HG03095 (cell line): ENCODE measurements at regions not wholly inside any gene's neighbourhood (a gene's known extent, or its start where the extent isn't known, plus 50 kb on each side); places are given as distances from the start of the nearest gene placed in this dataset.
"Not testable (repeated sequence)": the region's sequence is repeated elsewhere in the genome, so short reads cannot be mapped to it uniquely, and the experiment has no call there.

Source experiments
- ATAC-seq: cut with Tn5 transposase; IDR thresholded peaks from one replicate; pipeline ENCODE4 v1.9.1; 2021; ENCODE audit warnings: moderate library complexity; ENCODE audit not compliant: unreplicated experiment

DNA sequence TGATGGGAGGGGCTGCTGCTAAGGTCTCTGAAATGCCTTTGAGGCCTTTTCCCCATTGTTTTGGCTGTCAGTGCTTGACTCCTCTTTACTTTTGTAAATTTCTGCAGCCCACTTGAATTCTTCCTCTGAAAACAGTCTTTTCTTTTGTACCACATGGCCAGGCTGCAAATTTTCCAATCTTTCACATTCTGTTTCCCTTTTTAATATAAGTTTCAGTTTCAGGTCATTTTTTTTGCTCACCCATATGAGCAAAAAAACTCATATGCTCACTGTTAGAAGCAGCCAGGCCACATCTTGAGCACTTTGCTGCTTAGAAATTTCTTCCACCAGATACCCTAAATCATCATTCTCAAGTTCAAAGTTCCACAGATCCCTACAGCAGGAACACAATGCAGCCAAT, 234.6 kb upstream of the ADRA1B start:
- ATAC-seq: no peak

DNA sequence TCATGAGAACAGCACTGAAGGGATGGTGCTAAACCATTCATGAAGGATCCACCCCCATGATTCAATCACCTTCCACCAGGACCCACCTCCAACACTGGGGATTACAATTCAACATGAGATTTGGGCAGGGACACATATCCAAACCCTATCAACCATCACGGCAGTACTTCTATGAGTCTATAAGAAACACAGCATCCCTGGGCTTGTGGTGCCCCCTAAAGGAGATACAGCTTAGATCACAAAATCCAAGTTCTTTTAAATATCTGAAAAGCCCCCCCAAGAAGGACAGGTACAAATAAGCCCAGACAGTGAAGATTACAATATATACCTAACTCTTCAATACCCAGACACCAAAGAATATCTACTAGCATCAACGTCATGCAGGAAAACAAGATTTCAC, 233.7 kb upstream of the ADRA1B start:
- ATAC-seq: no peak

DNA sequence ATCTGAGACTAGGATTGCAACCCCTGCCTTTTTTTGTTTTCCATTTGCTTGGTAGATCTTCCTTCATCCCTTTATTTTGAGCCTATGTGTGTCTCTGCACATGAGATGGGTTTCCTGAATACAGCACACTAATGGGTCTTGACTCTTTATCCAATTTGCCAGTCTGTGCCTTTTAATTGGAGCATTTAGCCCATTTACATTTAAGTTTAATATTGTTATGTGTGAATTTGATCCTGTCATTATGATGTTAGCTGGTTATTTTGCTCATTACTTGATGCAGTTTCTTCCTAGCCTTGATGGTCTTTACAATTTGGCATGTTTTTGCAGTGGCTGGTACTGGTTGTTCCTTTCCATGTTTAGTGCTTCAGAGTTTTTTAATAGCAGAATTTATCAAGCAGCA, 228.4 kb upstream of the ADRA1B start:
- ATAC-seq: not testable (repeated sequence)

DNA sequence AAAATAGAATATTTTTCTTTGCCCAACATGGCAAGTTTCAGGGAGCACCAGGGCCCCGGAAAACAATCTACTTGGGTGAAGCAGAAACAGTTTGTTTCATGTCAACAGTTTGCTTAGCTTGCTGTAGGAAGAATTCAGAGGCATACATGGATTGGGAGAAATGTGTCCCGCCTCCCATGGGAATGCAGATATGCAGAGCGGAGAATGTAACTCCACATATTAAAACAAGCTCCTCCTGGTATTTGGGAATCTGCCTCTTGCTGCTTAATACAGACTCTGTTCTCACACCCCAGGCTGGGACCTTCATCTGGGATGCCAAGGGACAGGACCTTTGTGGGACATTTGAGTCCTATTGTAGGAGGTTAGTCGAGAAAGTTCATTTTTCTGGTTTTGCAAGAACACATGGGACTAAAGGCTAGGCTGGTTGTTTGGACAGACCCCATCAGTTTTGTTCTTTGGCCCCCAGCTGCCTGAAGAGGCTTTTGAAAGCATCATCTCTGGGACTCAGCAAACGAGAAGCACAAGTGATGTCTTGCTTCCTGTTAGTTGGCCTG, 220.5 kb upstream of the ADRA1B start:
- ATAC-seq: no peak

DNA sequence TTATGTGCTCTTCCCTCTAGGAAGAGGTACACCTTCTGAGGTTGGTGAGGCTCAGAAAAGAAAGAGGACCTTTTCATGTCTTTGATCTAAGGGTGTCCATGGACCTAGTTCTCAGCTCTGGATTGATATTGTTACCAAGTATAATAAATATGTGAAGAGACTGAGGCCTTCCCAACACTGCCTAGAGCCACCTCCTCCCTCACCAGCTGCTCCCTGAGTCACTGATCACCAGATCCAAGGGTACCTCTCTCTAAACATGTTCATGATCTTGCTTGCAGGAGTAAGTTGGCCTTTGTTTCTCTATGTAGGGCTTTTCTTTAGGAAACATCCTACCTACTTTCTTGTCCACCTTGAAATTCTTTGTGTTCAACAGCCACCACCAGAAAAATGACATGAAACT, 218.8 kb upstream of the ADRA1B start:
- no peak for ATAC-seq

DNA sequence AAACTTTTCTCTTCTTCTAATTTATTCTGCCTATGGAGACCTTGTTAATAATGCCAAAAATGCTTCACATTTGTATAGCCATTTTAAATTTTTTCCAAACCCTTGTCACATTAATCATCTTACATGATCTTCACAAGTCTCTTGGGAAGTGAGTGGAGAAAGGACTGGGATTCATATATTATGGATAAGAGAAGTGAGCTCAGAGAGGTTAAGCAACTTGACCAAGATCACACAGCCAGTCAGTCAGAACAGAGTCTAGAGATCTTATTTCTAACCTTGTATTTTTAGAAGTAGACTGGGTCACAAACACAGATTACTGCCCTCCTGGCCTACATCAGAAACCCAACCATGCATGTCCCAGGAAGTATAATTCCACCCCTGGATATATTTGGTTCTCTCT, 218.0 kb upstream of the ADRA1B start:
- ATAC-seq: no peak

DNA sequence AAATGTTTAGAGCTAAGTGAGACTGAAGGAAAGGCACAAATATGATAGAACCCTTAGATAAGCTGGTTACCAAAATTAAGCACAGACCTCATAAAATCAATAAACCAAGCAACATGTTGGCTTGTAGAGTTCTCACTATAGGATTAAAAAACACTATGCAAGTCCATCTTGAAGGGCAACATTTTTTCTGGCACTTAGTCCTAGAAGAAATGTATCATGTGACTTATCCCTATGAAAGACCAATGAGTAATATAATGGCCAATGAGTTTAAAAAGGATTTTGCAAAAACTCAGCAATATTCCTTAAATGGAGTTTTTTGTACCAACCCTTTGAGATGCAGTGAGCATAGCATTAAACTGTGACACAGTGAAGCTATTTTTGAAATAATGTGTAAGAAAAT, 216.3 kb upstream of the ADRA1B start:
- no peak for ATAC-seq

DNA sequence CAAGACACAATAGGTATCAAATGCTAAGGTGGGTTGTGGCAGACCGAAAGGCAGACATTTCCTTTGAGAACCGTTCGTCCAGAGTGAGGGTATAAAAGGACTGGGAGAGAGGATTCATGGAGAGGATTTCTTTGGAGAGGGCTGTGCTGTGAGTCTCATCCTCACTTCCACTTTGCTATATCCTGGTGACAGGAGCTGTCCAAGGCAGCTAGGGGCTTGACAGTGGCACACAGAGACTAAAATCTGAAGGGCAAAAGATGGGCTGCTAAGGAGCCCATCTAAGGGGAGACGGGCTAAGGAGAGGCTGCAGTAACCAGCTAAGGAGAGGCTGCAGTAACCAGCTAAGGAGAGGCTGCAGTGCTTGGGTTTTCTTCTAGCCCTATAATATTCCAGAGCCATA, 214.0 kb upstream of the ADRA1B start:
- ATAC-seq: no peak

DNA sequence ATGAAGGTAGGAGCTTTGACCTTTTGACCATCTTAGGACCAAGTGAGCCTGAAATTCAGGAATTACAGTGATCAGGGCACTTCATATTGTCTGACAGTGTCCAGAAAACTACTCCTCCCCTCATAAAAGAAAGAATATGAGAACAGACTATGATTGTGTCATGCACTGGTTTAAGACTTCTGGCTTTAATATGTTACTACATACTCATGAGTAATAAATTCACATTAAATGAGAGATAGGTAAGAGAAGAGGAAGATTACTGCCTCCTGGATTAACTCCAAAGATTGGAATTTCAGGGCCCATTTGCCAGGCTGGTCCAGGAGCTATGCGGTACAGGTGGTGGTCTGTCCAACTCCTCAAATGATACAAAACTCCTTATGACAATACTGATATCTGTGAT, 213.5 kb upstream of the ADRA1B start:
- no peak for ATAC-seq

DNA sequence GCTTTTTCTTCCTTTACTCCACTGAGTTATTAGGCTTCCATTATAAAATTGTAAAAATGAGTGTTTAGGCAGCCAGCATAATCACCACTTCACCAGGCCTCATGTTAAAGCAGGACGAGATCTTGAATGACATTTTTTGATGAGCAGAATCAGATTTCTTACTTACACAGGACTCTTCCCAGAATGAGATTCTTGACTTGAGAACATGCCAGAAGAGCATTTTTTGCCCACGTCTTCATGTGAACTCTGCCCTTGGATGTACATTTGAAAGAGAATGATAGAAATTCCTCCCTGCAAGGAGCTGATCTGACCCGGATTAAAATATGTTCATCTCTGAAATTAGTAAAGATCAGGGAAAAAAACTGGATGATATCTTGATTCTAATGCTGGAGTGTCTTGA, 212.1 kb upstream of the ADRA1B start:
- no peak for ATAC-seq

DNA sequence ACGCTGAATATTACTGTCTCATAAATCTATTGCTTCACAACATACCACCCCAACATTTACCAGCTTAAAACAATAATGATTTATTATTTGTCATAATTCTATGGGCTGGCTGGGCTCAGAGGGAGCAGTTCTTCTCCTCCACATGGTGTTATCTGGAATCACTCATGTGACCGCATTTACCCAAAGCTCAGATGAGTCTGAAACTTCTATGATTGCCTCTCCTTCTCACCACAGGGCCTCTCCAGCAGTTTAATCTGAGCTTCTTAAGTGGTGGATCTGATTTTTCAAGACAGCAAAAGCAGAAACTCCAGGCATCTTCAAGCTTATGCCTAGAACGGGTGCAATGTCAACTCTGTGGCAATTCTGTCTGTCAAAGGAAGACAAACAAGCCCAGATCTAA, 210.3 kb upstream of the ADRA1B start:
- no peak for ATAC-seq

DNA sequence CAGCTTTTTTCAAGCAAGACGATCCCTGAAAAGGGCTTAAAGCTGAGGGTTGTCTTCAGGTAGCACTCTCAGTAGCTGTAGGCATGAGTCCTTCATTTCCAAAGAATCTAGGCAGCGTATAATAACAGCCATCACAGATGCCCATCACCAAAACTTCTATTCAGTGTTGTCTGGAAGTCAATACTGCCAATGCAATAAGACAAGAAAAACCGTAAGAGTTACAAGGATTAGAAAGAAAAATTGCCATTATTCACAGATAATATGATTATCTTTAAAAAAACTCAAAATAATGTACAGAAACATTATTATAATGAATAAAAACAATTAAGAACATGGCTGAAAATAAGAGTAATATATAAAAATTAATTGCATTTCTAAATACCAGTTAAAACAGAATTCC, 208.2 kb upstream of the ADRA1B start:
- ATAC-seq: no peak

DNA sequence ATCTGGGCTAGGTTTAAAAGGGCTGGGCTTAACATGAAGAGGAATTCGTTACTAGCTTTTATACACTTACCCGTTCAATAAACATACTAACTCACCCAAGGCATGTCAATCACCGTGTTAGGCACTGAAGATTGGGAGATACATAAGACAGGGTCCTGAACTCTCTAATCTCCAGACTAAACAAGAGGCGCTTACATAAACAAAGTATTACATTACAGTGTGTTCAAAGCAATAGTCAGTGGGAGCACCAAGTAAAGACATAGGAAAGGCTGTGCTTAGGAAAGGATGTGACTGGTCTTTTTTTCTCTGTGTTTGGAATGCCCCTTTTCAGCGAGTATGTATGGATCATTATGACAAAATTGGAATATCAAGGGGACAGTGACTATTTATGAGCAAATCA, 203.6 kb upstream of the ADRA1B start:
- no peak for ATAC-seq

DNA sequence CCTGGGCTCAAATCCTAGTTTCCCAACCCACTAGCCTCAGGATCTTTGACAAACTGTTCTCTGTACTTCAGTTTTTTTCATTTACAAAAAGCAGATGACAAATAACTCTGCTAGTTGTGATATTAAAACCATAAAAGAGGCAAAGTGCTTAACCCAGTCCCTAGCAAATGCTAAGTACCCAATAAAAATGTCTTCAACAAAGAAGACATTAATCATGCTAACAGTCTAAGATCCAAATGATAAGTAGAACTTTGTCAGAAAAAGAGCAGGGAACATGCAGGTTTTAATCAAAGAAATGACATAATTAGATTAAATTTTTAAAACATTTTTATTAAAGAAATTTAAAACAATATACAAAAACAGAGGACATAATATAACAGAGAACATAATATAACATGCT, 203.0 kb upstream of the ADRA1B start:
- ATAC-seq: no peak

DNA sequence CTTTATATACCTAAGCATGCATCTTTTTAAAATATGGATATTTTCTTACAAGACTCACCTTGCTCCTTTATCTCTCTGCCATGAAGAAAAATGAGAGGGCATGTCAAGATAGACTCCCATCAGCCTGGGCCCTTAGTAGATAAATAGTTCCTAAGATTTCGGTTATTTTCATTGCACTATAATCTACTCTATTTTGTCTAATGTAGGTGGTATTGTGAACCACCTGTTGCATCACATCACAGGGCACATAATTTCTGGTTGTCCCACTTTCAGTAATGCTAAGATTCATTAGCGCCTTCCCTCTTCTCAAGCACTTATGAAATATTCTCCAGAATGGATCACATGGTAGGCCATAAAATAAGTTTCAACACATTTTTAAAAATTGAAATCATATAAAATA, 202.5 kb upstream of the ADRA1B start:
- ATAC-seq: no peak

DNA sequence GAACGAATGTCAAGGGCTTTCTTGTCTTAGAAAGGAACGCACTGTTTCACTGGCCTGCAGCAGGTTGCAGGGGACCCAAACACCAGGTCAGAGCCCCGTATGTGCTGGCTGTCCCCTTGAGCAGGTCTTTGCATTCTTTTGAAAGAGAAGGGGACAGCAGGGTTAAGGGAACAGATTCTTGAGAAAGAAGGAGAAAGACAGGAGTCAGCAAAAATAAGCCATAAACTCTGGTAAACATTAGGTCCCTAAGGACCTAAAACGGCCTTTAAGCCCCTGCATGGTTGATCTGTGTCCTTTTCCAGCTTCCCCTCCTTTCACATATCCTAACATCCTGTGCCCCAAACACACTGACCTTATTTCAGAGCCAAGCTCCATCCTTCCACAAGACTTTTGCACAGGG, 190.8 kb upstream of the ADRA1B start:
- ATAC-seq: no peak

DNA sequence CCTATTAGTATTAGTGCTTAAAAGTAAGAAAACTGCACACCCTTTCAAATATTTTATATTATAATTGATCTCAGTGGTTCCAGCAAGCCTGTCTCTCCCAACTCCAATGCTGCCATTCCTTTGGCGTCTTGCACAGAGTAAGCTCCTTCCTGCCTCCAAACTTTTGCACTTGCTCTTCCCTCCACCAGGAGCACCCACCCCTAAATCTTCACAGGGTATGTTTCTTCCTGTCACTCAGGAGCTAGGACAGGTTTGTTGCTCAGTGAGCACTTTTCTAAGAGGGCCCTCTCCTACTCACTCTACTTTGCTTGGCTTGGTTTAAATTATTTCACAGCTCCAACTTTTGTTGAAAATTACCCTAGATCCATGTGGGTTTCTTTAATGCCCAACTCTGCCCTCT, 189.1 kb upstream of the ADRA1B start:
- ATAC-seq: no peak

DNA sequence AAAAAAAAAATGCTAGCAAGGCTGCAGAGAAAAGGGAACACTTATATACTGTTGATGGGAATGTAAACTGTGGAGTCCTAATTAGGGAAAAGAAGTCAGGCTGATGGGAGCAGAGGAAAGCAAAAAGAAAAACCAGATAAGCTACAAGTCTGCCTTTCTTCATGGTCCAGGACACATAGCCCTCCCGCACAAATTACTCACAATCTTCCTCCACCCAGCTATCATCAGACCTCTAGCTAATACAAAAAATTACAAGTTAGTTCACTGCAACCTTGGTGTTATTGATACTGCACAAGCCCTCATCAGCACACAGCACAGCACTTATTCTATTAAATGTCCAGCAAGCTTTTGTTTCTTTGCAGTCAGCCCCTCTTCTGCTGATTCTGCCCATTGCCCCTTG, 186.0 kb upstream of the ADRA1B start:
- ATAC-seq: no peak

DNA sequence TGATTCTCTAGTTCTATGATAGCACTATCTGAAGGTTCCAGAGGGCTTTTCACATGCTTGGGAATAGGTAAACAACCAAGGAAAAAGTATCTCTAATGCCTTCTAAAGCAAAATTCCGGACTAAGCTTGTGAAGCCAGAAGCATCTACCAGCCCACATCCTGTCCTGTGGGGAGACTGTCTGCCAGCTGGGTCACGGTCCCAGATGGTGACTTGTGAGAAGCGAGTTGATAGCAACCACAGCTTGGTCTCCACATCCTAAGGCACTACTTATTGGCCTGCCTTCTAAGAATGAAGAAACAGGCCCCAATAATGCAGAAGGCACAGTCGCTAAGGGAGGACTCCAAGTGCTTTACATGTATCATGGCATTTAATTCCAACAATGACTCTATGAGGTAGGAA, 184.1 kb upstream of the ADRA1B start:
- ATAC-seq: no peak

DNA sequence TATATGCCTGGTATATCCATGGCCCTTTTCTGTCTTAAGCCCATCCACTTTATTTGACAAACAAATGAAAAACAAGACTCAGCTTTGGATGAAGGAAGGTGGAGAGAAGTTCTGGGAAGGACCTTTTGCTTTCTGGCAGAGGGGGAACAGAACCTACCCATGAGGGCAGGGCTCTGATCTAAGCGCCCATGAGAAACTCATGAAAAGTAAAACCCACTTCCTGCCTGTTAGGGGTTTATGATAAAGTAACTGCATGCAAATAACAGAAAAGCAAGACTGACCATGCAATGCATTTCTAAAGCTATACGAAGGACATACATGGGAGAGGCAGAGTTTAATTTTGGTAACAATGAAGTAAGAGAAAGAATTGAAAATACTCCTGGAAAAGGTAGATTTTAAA, 181.9 kb upstream of the ADRA1B start:
- ATAC-seq: no peak

DNA sequence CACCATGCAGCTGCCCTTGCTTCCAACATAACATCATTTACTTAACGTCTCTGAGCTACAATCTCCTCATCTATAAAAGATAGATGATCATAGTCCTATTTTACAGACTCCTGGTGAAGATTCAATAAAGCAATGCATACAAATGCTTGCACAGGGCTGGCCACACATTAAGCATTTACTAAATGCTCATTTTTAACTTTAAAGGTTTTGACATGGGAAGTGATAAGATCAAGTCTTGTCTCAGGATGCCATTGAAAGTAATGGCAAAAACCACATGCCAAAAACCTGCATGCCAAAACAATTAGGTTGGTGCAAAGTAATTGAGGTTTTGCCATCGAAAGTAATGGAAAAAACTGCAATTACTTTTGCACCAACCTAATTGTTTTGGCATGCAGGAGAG, 181.2 kb upstream of the ADRA1B start:
- ATAC-seq: no peak

DNA sequence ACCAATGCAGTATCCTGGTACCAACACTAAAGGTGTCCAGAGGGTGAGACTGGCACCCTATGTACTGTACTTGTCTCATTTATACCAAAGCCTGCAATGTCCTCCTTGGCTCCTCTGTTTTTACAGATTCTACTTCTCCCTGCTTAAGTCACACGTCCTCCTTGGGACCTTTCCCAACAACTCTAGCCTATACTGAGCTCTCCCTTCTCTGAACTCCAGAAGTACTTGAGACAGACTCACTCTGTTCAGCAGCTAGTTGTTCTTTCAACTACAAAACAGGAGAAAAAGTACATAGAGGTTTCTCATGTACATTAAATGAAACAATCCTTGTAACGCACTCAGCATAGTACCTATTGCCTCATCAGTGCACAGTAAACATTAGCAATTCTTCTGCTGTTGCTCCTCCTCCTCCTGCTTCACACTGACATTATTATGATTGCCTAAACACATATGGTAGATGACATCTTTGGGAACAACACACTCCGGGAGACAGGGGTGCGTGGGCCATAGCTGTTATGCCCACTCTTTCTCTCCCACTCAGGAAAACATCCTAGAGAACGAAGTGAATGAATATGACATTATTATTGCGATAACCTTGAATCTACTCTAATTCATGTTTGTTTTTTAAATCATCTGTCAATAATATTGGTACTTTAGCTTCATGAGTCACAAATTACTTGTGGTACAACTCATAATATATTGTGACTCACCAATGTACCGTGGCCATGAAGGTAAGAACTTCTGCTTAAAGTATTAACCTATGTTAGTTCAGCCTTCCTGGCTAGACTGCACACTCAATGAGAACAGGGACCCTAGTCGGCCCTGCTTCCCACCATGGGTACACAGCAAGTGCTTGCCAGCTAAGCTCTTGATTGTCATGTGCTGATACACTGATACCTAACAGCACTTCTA, 180.3 kb upstream of the ADRA1B start:
- ATAC-seq: no peak

DNA sequence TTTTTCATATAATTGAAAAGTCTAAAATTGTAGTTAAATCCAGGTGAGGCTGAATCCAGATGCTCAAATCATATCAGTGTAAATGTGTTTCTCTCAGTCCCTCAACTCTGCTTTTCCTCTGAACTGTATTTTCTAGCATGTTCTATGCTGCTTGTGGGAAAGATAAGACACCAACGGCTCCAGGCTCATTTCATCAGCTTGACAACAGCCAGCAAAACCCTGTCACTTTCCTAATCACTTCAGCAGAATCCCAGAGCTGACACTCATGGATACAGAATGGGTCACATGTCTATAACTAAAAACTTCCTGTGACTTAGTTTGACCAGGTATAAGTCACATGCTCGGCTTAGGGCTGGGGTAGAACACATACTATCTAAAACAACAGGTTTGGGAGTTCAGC, 179.4 kb upstream of the ADRA1B start:
- ATAC-seq: no peak
